PC-9 (cell line): ENCODE measurements at regions not wholly inside any gene's neighbourhood (a gene's known extent, or its start where the extent isn't known, plus 50 kb on each side); places are given as distances from the start of the nearest gene placed in this dataset.

Experiments used
- CTCF ChIP-seq: fragments of 200-600 bp; sonication (generic); conservative IDR thresholded peaks from 2 replicates; pipeline ENCODE4 v1.6.1; 2017; ENCODE audit warnings: mixed run types, antibody characterized with exemption, mild to moderate bottlenecking, moderate library complexity
- EZH2 ChIP-seq: fragments of 200-600 bp; sonication (generic); IDR thresholded peaks from 2 replicates; pipeline ENCODE4 v1.8.0; 2017; ENCODE audit warnings: antibody characterized with exemption, low read depth

GRCh38 chr18:43534511-43534910 is 257.2 kb upstream of the SYT4 start:
- TF ChIP-seq CTCF (no peak), EZH2 (no peak)
